ENCODE measurements at regions not wholly inside any gene's neighbourhood (a gene's known extent, or its start where the extent isn't known, plus 50 kb on each side); places are given as distances from the start of the nearest gene placed in this dataset.
"Not testable (repeated sequence)": the region's sequence is repeated elsewhere in the genome, so short reads cannot be mapped to it uniquely, and the experiment has no call there.

DNA sequence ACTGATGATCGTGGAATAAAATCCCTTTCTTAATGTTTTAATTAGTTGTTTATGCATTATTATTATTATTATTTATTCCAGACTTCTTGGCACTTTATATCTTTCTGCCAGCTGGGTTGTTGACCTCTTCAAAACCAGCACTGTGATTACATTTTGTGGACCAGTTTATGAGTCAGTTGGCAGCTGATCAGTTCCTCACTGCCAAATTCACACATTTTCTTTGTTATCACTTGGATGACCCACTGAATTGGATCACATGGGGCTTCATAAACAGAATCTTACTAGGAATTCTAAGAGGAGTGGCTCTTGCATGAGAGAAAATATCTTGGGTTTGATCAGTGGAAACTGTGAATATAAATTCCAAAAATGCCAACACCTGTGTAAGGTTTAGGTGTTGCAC, 321.8 kb upstream of the SPRED2 start:
- BruUV-seq (replicated peaks), result no TSS peak

DNA sequence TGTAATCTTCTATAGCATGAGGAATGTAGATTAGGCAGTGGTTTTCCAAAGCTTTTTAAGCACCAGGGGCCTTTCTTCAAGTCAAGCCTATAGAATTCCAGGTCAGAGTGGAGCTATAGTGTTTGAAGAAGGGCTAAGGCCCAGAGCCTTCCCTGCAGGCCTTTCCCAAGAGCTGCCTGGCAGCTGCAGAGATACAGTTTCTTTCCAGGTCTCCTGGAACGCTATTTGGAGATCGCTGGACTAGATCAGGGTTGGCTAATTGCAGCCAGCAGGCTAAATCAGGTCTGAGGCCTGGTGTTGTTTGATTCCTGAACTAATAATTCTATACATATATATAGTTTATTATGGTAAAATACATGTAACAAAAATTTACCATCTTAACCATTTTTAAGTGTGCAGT, 319.0 kb upstream of the SPRED2 start:
- Histone ChIP-seq H3K9me3 (ENCODE audit: low read depth, low read length, poor library complexity, severe bottlenecking) (peaks cover 5% of the 10 kb centered on the region), H3K4me1 (ENCODE audit: insufficient read depth, low read length, poor library complexity, severe bottlenecking) (peaks cover 36% of the 10 kb centered on the region), H3K27me3 (replicated peaks; ENCODE audit: insufficient read depth, low read depth, low read length, poor library complexity) (no peaks in the 10 kb centered on the region), H3K4me3 (ENCODE audit: low read depth, low read length, poor library complexity, severe bottlenecking) (no peak overlapping the region), H3K36me3 (ENCODE audit: insufficient read depth, low read length, poor library complexity, severe bottlenecking) (peaks cover 3% of the 10 kb centered on the region), H3K27ac (ENCODE audit: low read depth, low read length, poor library complexity, severe bottlenecking) (peak overlapping the region; percentile 100)
- CTCF ChIA-PET, result no interaction called here
- intact Hi-C loops (cut with micrococcal nuclease; ENCODE audit: unreplicated experiment), result no loop called here
- TF ChIP-seq, protein P1, sequence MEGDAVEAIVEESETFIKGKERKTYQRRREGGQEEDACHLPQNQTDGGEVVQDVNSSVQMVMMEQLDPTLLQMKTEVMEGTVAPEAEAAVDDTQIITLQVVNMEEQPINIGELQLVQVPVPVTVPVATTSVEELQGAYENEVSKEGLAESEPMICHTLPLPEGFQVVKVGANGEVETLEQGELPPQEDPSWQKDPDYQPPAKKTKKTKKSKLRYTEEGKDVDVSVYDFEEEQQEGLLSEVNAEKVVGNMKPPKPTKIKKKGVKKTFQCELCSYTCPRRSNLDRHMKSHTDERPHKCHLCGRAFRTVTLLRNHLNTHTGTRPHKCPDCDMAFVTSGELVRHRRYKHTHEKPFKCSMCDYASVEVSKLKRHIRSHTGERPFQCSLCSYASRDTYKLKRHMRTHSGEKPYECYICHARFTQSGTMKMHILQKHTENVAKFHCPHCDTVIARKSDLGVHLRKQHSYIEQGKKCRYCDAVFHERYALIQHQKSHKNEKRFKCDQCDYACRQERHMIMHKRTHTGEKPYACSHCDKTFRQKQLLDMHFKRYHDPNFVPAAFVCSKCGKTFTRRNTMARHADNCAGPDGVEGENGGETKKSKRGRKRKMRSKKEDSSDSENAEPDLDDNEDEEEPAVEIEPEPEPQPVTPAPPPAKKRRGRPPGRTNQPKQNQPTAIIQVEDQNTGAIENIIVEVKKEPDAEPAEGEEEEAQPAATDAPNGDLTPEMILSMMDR (conservative IDR thresholded peaks at IDR 0.05; ENCODE audit: low read depth, low read length), result no peak
- TF ChIP-seq EZH2 (IDR thresholded peaks at IDR 0.05; ENCODE audit: borderline replicate concordance, low read depth, low read length, poor library complexity, severe bottlenecking), result no peak
- BruUV-seq (replicated peaks), result no TSS peak
- DNase-seq (ENCODE audit: low spot score), result no peak
- POLR2A ChIA-PET (ENCODE audit: low non-redundant PET), result no interaction called here

More for the DNA sequence above, 321.8 kb upstream of the SPRED2 start:
- Histone ChIP-seq H3K36me3 (ENCODE audit: insufficient read depth, low read length, poor library complexity, severe bottlenecking) (peaks cover 3% of the 10 kb centered on the region), H3K27ac (ENCODE audit: low read depth, low read length, poor library complexity, severe bottlenecking) (peak overlapping the region; percentile 33), H3K9me3 (ENCODE audit: low read depth, low read length, poor library complexity, severe bottlenecking) (peaks cover 16% of the 10 kb centered on the region), H3K27me3 (replicated peaks; ENCODE audit: insufficient read depth, low read depth, low read length, poor library complexity) (no peaks in the 10 kb centered on the region), H3K4me3 (ENCODE audit: low read depth, low read length, poor library complexity, severe bottlenecking) (no peak overlapping the region), H3K4me1 (ENCODE audit: insufficient read depth, low read length, poor library complexity, severe bottlenecking) (peaks cover 12% of the 10 kb centered on the region)
- intact Hi-C loops (cut with micrococcal nuclease; ENCODE audit: unreplicated experiment), result no loop called here
- TF ChIP-seq, protein P1 (conservative IDR thresholded peaks at IDR 0.05; ENCODE audit: low read depth, low read length), result no peak
- no peak for TF ChIP-seq EZH2 (IDR thresholded peaks at IDR 0.05; ENCODE audit: borderline replicate concordance, low read depth, low read length, poor library complexity, severe bottlenecking)
- DNase-seq (ENCODE audit: low spot score), result no peak
- POLR2A ChIA-PET (ENCODE audit: low non-redundant PET), result no interaction called here
- CTCF ChIA-PET, result no interaction called here

DNA sequence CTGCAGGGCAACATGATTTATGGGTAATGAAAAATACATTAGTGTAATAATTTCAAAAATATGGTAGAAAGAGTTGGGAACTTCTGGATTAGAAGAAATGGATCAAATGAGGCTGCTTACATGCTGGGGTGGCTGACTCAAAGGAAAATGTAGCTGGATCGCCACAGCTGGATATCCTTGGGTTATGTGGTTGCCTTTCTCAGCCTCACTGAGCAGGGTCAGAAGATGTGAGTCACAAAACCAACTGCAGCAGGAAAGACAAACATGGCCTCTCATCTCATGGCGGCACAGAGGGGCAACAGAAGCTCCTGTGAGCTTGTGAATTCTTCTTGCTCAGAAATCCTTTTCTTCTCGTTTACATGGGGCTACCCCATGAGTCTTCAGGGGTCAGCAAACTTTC, 317.1 kb upstream of the SPRED2 start:
- ChIA-PET POLR2A (ENCODE audit: low non-redundant PET) (no interaction called here), CTCF (no interaction called here)
- intact Hi-C loops (cut with micrococcal nuclease; ENCODE audit: unreplicated experiment), result loop anchor here (2.0 to 5.0 kb wide), 3 partner anchors 241 to 683 kb away; no protein-coding TSS in a partner anchor
- no peak for DNase-seq (ENCODE audit: low spot score)
- no peaks in the 10 kb centered on the region for H3K27me3 ChIP-seq (replicated peaks; ENCODE audit: insufficient read depth, low read depth, low read length, poor library complexity)
- H3K27ac ChIP-seq (ENCODE audit: low read depth, low read length, poor library complexity, severe bottlenecking), result peak overlapping the region; percentile 100
- no TSS peak for BruUV-seq (replicated peaks)
- H3K4me3 ChIP-seq (ENCODE audit: low read depth, low read length, poor library complexity, severe bottlenecking), result no peak overlapping the region
- no peaks in the 10 kb centered on the region for H3K9me3 ChIP-seq (ENCODE audit: low read depth, low read length, poor library complexity, severe bottlenecking)
- H3K4me1 ChIP-seq (ENCODE audit: insufficient read depth, low read length, poor library complexity, severe bottlenecking), result peaks cover 55% of the 10 kb centered on the region
- TF ChIP-seq, protein P1 (conservative IDR thresholded peaks at IDR 0.05; ENCODE audit: low read depth, low read length), result no peak
- no peak for TF ChIP-seq EZH2 (IDR thresholded peaks at IDR 0.05; ENCODE audit: borderline replicate concordance, low read depth, low read length, poor library complexity, severe bottlenecking)
- peaks cover 3% of the 10 kb centered on the region for H3K36me3 ChIP-seq (ENCODE audit: insufficient read depth, low read length, poor library complexity, severe bottlenecking)

DNA sequence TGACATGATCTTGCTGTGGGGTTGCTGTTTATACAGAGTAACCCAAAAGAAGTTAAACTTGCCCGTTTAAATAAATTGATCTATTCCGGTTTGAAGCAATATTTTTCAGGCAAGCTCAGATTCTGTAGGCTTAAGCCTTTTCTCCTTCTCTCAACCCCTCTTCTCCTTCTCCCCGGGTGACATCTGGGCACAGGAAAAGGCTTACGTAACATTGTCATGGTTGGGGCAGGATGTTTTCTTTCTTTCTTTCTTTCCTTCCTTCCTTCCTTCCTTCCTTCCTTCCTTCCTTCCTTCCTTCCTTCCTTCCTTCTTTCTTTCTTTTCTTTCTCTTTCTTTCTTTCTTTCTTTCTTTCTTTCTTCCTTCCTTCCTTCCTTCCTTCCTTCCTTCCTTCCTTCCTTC, 315.5 kb upstream of the SPRED2 start:
- not testable (repeated sequence) for BruUV-seq (replicated peaks); H3K36me3 ChIP-seq (ENCODE audit: insufficient read depth, low read length, poor library complexity, severe bottlenecking); H3K9me3 ChIP-seq (ENCODE audit: low read depth, low read length, poor library complexity, severe bottlenecking); H3K4me3 ChIP-seq (ENCODE audit: low read depth, low read length, poor library complexity, severe bottlenecking); H3K27me3 ChIP-seq (replicated peaks; ENCODE audit: insufficient read depth, low read depth, low read length, poor library complexity)
- Histone ChIP-seq H3K4me1 (ENCODE audit: insufficient read depth, low read length, poor library complexity, severe bottlenecking) (peaks cover 62% of the 10 kb centered on the region), H3K27ac (ENCODE audit: low read depth, low read length, poor library complexity, severe bottlenecking) (peak overlapping the region; percentile 100)
- intact Hi-C loops (cut with micrococcal nuclease; ENCODE audit: unreplicated experiment), result loop anchor here (1.0 to 5.0 kb wide), 8 partner anchors 47 to 1128 kb away; no protein-coding TSS in a partner anchor
- POLR2A ChIA-PET (ENCODE audit: low non-redundant PET), result interaction anchor here (0.5 to 1.0 kb wide), 8 partner anchors 47 to 1128 kb away, joined by 3 to 20 read pairs (median 6); no protein-coding TSS in a partner anchor
- peak; percentile 97 for DNase-seq (ENCODE audit: low spot score)
- CTCF ChIA-PET, result interaction anchor here (0.7 to 1.0 kb wide), 3 partner anchors 47 to 108 kb away, joined by 3 to 6 read pairs (median 3); no protein-coding TSS in a partner anchor
